GM12878 (cell line): ENCODE measurements at regions not wholly inside any gene's neighbourhood (a gene's known extent, or its start where the extent isn't known, plus 50 kb on each side); places are given as distances from the start of the nearest gene placed in this dataset.

Experiments used
- CEBPB ChIP-seq, 2 experiments: fragments of 150-350 bp in 1 of 2; IDR thresholded peaks; 2 replicates each; pipeline ENCODE4 v1.6.1; 2012 to 2014; ENCODE audit warnings: low read depth in 2 of 2, low read length in 2 of 2, borderline replicate concordance in 1 of 2, inconsistent platforms in 1 of 2
- CHD1 ChIP-seq: IDR thresholded peaks from 2 replicates; pipeline ENCODE4 v1.6.1; 2012; ENCODE audit warnings: low read depth, low read length, improper control_type of control experiment
- CREB1 ChIP-seq: IDR thresholded peaks from 2 replicates; pipeline ENCODE4 v1.6.1; 2012; ENCODE audit warnings: low read depth, mild to moderate bottlenecking, inconsistent platforms
- GATAD2B ChIP-seq: fragments of 450-650 bp; conservative IDR thresholded peaks from 2 replicates; pipeline ENCODE4 v1.6.1; 2017; ENCODE audit warnings: low read depth, mild to moderate bottlenecking, moderate library complexity
- MTA2 ChIP-seq: fragments of 450-650 bp; IDR thresholded peaks from 2 replicates; pipeline ENCODE4 v1.6.1; 2016; ENCODE audit warnings: low read depth, mild to moderate bottlenecking, moderate library complexity
- SMAD1 ChIP-seq: fragments of 450-650 bp; IDR thresholded peaks from 2 replicates; pipeline ENCODE4 v1.6.1; 2018; ENCODE audit warnings: mild to moderate bottlenecking, low read depth; ENCODE audit not compliant: partially characterized antibody
- TBL1XR1 ChIP-seq: IDR thresholded peaks from 2 replicates; pipeline ENCODE4 v1.6.1; 2012; ENCODE audit warnings: low read depth, low read length, improper control_type of control experiment
- ZZZ3 ChIP-seq: IDR thresholded peaks from 2 replicates; pipeline ENCODE4 v1.6.1; 2011; ENCODE audit warnings: low read depth; ENCODE audit not compliant: control insufficient read depth, insufficient read length
- TF ChIP-seq, protein P1 (sequence below): fragments of 450-650 bp; IDR thresholded peaks from 2 replicates; pipeline ENCODE4 v1.6.1; 2017; ENCODE audit warnings: borderline replicate concordance
- TF ChIP-seq, protein P2 (sequence below): IDR thresholded peaks from 2 replicates; pipeline ENCODE4 v1.6.1; 2011; ENCODE audit warnings: borderline replicate concordance, low read depth, mild to moderate bottlenecking, moderate library complexity, low read length; ENCODE audit not compliant: insufficient read depth, poor library complexity, severe bottlenecking
- TF ChIP-seq, protein P3 (sequence below): IDR thresholded peaks from 2 replicates; pipeline ENCODE4 v1.6.1; 2011; ENCODE audit warnings: mild to moderate bottlenecking, low read depth, low read length, moderate library complexity; ENCODE audit not compliant: insufficient replicate concordance
- TF ChIP-seq, protein P4 (sequence below): fragments of 450-650 bp; IDR thresholded peaks from 2 replicates; pipeline ENCODE4 v1.6.1; 2017; ENCODE audit warnings: mild to moderate bottlenecking, moderate library complexity
- TF ChIP-seq, protein P5 (sequence below): IDR thresholded peaks from 2 replicates; pipeline ENCODE4 v1.6.1; 2012; ENCODE audit warnings: mild to moderate bottlenecking, low read depth, low read length
- TF ChIP-seq, protein P6 (sequence below): IDR thresholded peaks from 2 replicates; pipeline ENCODE4 v1.6.1; 2011; ENCODE audit warnings: borderline replicate concordance, low read depth, mild to moderate bottlenecking, moderate library complexity, mixed read lengths, low read length; ENCODE audit not compliant: insufficient read depth; ENCODE audit errors: extremely low read length

DNA sequence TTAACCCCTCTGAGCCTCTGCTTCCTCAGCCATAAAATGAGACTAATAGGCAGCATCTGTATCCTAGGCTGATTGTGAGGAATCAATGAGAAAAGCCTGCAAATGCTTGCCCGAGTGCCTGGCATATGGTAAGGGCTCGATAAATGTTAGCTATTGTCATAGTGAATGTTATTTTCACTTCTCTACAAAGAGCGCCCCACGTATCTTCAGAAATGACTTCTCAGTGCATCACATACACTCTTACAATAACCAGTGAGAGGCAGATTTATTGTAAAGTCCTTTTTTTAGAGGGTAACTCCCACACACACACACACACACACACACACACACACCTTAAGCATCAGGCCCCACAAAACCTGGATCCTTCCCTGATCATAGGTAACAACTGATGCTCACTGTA lies 60.5 kb upstream of the SPATA12 start (continued):
- TF ChIP-seq, protein P1, sequence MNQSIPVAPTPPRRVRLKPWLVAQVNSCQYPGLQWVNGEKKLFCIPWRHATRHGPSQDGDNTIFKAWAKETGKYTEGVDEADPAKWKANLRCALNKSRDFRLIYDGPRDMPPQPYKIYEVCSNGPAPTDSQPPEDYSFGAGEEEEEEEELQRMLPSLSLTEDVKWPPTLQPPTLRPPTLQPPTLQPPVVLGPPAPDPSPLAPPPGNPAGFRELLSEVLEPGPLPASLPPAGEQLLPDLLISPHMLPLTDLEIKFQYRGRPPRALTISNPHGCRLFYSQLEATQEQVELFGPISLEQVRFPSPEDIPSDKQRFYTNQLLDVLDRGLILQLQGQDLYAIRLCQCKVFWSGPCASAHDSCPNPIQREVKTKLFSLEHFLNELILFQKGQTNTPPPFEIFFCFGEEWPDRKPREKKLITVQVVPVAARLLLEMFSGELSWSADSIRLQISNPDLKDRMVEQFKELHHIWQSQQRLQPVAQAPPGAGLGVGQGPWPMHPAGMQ = no peak
- TF ChIP-seq, protein P2, sequence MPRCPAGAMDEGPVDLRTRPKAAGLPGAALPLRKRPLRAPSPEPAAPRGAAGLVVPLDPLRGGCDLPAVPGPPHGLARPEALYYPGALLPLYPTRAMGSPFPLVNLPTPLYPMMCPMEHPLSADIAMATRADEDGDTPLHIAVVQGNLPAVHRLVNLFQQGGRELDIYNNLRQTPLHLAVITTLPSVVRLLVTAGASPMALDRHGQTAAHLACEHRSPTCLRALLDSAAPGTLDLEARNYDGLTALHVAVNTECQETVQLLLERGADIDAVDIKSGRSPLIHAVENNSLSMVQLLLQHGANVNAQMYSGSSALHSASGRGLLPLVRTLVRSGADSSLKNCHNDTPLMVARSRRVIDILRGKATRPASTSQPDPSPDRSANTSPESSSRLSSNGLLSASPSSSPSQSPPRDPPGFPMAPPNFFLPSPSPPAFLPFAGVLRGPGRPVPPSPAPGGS = peak; percentile 27
- TF ChIP-seq GATAD2B (no peak), CREB1 (0 out of 2 replicates have a peak, but pooled peaks have one; percentile 31), CEBPB (IDR thresholded peaks at IDR 0.05; ENCODE audit: borderline replicate concordance in 1 of 2, low read depth in 2 of 2, low read length in 2 of 2) (no peak), TBL1XR1 (no peak), MTA2 (peak; percentile 16; the same call in 1 of the 2 replicates), ZZZ3 (no peak), CHD1 (no peak), SMAD1 (no peak)
- TF ChIP-seq, protein P3, sequence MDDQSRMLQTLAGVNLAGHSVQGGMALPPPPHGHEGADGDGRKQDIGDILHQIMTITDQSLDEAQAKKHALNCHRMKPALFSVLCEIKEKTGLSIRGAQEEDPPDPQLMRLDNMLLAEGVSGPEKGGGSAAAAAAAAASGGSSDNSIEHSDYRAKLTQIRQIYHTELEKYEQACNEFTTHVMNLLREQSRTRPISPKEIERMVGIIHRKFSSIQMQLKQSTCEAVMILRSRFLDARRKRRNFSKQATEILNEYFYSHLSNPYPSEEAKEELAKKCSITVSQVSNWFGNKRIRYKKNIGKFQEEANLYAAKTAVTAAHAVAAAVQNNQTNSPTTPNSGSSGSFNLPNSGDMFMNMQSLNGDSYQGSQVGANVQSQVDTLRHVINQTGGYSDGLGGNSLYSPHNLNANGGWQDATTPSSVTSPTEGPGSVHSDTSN = no peak
- TF ChIP-seq, protein P4, sequence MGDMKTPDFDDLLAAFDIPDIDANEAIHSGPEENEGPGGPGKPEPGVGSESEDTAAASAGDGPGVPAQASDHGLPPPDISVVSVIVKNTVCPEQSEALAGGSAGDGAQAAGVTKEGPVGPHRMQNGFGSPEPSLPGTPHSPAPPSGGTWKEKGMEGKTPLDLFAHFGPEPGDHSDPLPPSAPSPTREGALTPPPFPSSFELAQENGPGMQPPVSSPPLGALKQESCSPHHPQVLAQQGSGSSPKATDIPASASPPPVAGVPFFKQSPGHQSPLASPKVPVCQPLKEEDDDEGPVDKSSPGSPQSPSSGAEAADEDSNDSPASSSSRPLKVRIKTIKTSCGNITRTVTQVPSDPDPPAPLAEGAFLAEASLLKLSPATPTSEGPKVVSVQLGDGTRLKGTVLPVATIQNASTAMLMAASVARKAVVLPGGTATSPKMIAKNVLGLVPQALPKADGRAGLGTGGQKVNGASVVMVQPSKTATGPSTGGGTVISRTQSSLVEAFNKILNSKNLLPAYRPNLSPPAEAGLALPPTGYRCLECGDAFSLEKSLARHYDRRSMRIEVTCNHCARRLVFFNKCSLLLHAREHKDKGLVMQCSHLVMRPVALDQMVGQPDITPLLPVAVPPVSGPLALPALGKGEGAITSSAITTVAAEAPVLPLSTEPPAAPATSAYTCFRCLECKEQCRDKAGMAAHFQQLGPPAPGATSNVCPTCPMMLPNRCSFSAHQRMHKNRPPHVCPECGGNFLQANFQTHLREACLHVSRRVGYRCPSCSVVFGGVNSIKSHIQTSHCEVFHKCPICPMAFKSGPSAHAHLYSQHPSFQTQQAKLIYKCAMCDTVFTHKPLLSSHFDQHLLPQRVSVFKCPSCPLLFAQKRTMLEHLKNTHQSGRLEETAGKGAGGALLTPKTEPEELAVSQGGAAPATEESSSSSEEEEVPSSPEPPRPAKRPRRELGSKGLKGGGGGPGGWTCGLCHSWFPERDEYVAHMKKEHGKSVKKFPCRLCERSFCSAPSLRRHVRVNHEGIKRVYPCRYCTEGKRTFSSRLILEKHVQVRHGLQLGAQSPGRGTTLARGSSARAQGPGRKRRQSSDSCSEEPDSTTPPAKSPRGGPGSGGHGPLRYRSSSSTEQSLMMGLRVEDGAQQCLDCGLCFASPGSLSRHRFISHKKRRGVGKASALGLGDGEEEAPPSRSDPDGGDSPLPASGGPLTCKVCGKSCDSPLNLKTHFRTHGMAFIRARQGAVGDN = no peak
- TF ChIP-seq, protein P5, sequence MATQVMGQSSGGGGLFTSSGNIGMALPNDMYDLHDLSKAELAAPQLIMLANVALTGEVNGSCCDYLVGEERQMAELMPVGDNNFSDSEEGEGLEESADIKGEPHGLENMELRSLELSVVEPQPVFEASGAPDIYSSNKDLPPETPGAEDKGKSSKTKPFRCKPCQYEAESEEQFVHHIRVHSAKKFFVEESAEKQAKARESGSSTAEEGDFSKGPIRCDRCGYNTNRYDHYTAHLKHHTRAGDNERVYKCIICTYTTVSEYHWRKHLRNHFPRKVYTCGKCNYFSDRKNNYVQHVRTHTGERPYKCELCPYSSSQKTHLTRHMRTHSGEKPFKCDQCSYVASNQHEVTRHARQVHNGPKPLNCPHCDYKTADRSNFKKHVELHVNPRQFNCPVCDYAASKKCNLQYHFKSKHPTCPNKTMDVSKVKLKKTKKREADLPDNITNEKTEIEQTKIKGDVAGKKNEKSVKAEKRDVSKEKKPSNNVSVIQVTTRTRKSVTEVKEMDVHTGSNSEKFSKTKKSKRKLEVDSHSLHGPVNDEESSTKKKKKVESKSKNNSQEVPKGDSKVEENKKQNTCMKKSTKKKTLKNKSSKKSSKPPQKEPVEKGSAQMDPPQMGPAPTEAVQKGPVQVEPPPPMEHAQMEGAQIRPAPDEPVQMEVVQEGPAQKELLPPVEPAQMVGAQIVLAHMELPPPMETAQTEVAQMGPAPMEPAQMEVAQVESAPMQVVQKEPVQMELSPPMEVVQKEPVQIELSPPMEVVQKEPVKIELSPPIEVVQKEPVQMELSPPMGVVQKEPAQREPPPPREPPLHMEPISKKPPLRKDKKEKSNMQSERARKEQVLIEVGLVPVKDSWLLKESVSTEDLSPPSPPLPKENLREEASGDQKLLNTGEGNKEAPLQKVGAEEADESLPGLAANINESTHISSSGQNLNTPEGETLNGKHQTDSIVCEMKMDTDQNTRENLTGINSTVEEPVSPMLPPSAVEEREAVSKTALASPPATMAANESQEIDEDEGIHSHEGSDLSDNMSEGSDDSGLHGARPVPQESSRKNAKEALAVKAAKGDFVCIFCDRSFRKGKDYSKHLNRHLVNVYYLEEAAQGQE = no peak
- TF ChIP-seq, protein P6, sequence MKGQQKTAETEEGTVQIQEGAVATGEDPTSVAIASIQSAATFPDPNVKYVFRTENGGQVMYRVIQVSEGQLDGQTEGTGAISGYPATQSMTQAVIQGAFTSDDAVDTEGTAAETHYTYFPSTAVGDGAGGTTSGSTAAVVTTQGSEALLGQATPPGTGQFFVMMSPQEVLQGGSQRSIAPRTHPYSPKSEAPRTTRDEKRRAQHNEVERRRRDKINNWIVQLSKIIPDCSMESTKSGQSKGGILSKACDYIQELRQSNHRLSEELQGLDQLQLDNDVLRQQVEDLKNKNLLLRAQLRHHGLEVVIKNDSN = no peak
